Esophagus muscularis mucosa (tissue), 4 donors: ENCODE measurements at regions not wholly inside any gene's neighbourhood (a gene's known extent, or its start where the extent isn't known, plus 50 kb on each side); places are given as distances from the start of the nearest gene placed in this dataset.

Experiments
- DNase-seq: peaks from one replicate; pipeline ENCODE4 v3.0.0-alpha.2; 2017; ENCODE audit errors: extremely low spot score
- H3K27ac ChIP-seq, 4 donors: fragments of 200-600 bp; sonication (generic); replicated peaks in 1 of 4; 1 replicate in 3 of 4; 2 replicates in 1 of 4; pipeline ENCODE4 v1.5.1; 2016 to 2019; ENCODE audit warnings: mild to moderate bottlenecking in 1 of 4
- H3K27me3 ChIP-seq, 4 donors: fragments of 200-600 bp; sonication (generic); one replicate each; pipeline versions ENCODE4 v1.5.1 to v1.6.0; 2016 to 2019
- H3K36me3 ChIP-seq, 4 donors: fragments of 200-600 bp; sonication (generic); one replicate each; pipeline ENCODE4 v1.5.1; 2016 to 2019
- H3K4me1 ChIP-seq, 4 donors: fragments of 200-600 bp; sonication (generic); one replicate each; pipeline ENCODE4 v1.5.1; 2016 to 2019
- H3K4me3 ChIP-seq, 4 donors: fragments of 200-600 bp; sonication (generic); 1 replicate in 2 of 4; 2 replicates in 2 of 4; pipeline ENCODE4 v1.5.1; 2016 to 2019; ENCODE audit warnings: mild to moderate bottlenecking in 4 of 4, moderate library complexity in 1 of 4
- H3K9me3 ChIP-seq, 4 donors: fragments of 200-600 bp; sonication (generic); 1 replicate in 3 of 4; 2 replicates in 1 of 4; pipeline ENCODE4 v1.5.1; 2016 to 2019
- CTCF ChIP-seq, 3 experiments: fragments of 200-600 bp in 2 of 3; fragments of 450-650 bp in 1 of 3; sonication (generic) in 2 of 3; IDR thresholded peaks; one replicate each; pipeline ENCODE4 v1.5.1; 2017 to 2019; ENCODE audit warnings: antibody characterized with exemption in 3 of 3, mild to moderate bottlenecking in 2 of 3, moderate library complexity in 1 of 3
- EP300 ChIP-seq: sonication (generic); formaldehyde crosslinking; IDR thresholded peaks from one replicate; pipeline ENCODE4 v1.6.1; 2017; ENCODE audit warnings: antibody characterized with exemption
- POLR2A ChIP-seq: fragments of 450-650 bp; IDR thresholded peaks from one replicate; pipeline ENCODE4 v1.6.1; 2017; ENCODE audit warnings: antibody characterized with exemption, moderate library complexity, mild to moderate bottlenecking, low read depth
- POLR2AphosphoS5 ChIP-seq, 2 donors: sonication (generic); formaldehyde crosslinking; IDR thresholded peaks; one replicate each; pipeline ENCODE4 v1.6.1; 2017; ENCODE audit warnings: antibody characterized with exemption in 2 of 2
- WGBS: methylation state at CpG from one replicate; pipeline ENCODE4 v1.1.5; 2018; 5-methylcytosine and 5-hydroxymethylcytosine counted together
- intact Hi-C: fragments of 100-400 bp; cut with DNase I; formaldehyde crosslinking; loops from one replicate; pipeline ENCODE4 v1.15.1; 2023

DNA sequence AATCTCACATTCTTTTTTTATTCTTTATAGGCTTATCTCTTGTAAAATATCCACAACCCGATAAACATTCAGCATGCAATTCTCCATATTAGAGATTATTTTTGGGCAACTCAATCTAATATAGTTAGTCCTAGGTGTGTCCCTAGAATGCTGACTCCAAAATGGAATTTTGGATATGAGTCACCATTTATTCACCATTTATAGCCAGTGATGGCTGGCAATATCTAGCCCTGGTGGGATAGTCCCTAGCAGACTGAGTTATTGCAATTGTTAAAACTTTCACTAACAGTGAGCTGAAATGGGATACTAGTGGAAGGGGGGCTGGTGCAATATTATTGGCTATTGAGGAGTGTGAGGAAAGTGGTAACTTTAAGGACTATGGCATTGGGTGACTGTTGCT, 401.6 kb downstream of the SLC4A3 start:
- H3K27ac ChIP-seq, result no peak overlapping the region
- no peaks in the 10 kb centered on the region for H3K4me1 ChIP-seq
- 96% methylated on average over 1 of the region's 1 CpG for WGBS
- no peak overlapping the region for H3K4me3 ChIP-seq
- no peak for DNase-seq
- no peaks in the 10 kb centered on the region for H3K36me3 ChIP-seq
- no peaks in the 10 kb centered on the region for H3K27me3 ChIP-seq
- no peak for TF ChIP-seq CTCF (IDR thresholded peaks at IDR 0.05)
- no peak for TF ChIP-seq POLR2AphosphoS5 (IDR thresholded peaks at IDR 0.05)
- no peak for TF ChIP-seq EP300
- TF ChIP-seq POLR2A, result no peak
- intact Hi-C loops, result no loop called here
- peaks cover 0 to 2% (median 0%) of the 10 kb centered on the region in 4 donors for H3K9me3 ChIP-seq

DNA sequence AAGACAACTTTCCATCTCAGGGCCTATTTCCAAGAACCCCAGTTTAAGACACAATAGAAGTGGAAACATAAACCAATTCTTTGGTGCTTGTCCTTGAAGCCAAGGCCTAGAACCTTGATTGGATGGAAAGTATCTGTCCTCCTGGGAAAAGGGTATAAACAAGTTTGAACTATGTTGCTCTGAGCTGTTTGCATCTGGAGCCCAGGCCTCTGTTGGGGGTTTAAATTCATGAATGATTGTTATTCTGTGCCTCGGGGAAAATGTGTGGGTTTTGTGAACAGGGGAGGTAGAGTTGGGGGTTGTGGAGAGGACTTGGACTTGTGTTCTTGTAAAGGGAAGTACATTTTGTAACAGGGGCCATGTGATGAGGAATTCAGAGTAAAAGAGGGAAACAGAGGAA, 406.1 kb downstream of the SLC4A3 start:
- no peak for TF ChIP-seq CTCF (IDR thresholded peaks at IDR 0.05)
- no peak for TF ChIP-seq POLR2AphosphoS5 (IDR thresholded peaks at IDR 0.05)
- TF ChIP-seq EP300, result no peak
- TF ChIP-seq POLR2A, result no peak
- Histone ChIP-seq H3K36me3 (no peaks in the 10 kb centered on the region), H3K9me3 (peaks cover 0 to 2% (median 0%) of the 10 kb centered on the region in 4 donors), H3K4me1 (no peaks in the 10 kb centered on the region), H3K4me3 (no peak overlapping the region), H3K27ac (no peak overlapping the region), H3K27me3 (no peaks in the 10 kb centered on the region)
- WGBS, result 70% methylated on average over 1 of the region's 1 CpG
- DNase-seq, result no peak
- intact Hi-C loops, result no loop called here

DNA sequence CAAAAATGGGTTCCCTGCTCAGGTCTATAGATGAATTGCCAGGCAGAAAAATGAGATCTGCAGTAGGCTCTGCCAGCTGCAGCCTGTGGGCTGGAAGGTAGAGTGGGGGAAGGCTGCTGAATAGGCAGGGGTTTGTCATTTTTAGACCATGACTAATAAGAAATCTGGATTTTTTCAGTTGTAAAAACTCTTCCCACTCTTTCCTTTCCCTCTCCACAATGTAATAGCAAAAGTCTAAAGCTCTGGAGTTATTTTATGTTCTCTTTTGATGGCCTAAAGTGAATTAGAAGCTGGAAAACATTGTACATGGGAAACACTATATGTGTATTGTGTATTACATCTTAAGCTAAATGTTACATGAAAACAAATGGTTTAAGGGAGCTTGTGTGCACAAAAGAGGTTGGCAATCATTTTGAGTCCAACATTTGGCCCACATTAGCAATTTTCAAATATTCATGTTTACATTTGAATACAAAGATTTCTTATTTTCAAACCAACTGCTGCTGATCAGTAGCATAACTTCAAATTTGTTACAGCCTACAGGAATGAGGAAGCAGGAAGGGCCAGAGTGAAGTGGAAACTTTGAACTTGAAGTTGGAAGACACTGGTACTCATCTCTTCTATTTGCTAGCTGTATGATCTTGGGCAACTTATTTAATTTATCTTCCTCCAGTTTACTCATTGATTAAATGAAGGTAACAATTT, 407.1 kb downstream of the SLC4A3 start:
- no peaks in the 10 kb centered on the region for H3K4me1 ChIP-seq
- no peak overlapping the region for H3K4me3 ChIP-seq
- H3K27ac ChIP-seq, result no peak overlapping the region
- intact Hi-C loops, result no loop called here
- no peaks in the 10 kb centered on the region for H3K27me3 ChIP-seq
- DNase-seq, result no peak
- TF ChIP-seq EP300, result no peak
- TF ChIP-seq CTCF (IDR thresholded peaks at IDR 0.05), result no peak
- peaks cover 0 to 2% (median 0%) of the 10 kb centered on the region in 4 donors for H3K9me3 ChIP-seq
- H3K36me3 ChIP-seq, result no peaks in the 10 kb centered on the region

GRCh38 chr2:220036431-220036830, 409.0 kb downstream of the SLC4A3 start:
- DNase-seq, result no peak
- TF ChIP-seq POLR2AphosphoS5 (IDR thresholded peaks at IDR 0.05) (no peak), EP300 (no peak), POLR2A (no peak), CTCF (IDR thresholded peaks at IDR 0.05) (no peak)
- H3K27ac ChIP-seq, result no peak overlapping the region

GRCh38 chr2:220040346-220040745, 412.9 kb downstream of the SLC4A3 start:
- 91% methylated on average over 5 of the region's 5 CpGs for WGBS
- Histone ChIP-seq H3K36me3 (no peaks in the 10 kb centered on the region), H3K4me3 (no peak overlapping the region), H3K27ac (no peak overlapping the region), H3K27me3 (no peaks in the 10 kb centered on the region), H3K4me1 (no peaks in the 10 kb centered on the region), H3K9me3 (no peaks in the 10 kb centered on the region)
- no peak for TF ChIP-seq CTCF (IDR thresholded peaks at IDR 0.05)
- TF ChIP-seq POLR2AphosphoS5 (IDR thresholded peaks at IDR 0.05), result no peak
- no peak for TF ChIP-seq POLR2A
- TF ChIP-seq EP300, result no peak
- intact Hi-C loops, result no loop called here
- no peak for DNase-seq

More at GRCh38 chr2:220036431-220036830, 409.0 kb downstream of the SLC4A3 start:
- Histone ChIP-seq H3K27me3 (no peaks in the 10 kb centered on the region), H3K36me3 (no peaks in the 10 kb centered on the region), H3K4me3 (no peak overlapping the region), H3K9me3 (peaks cover 0 to 2% (median 0%) of the 10 kb centered on the region in 4 donors), H3K4me1 (no peaks in the 10 kb centered on the region)
- intact Hi-C loops, result no loop called here
